LNCaP clone FGC (cell line): ENCODE measurements at regions not wholly inside any gene's neighbourhood (a gene's known extent, or its start where the extent isn't known, plus 50 kb on each side); places are given as distances from the start of the nearest gene placed in this dataset.

Source experiments
- DNase-seq: peaks from one replicate; pipeline ENCODE4 v3.0.0-alpha.2; 2011; ENCODE audit warnings: low read depth
- H3K4me3 ChIP-seq: 2 replicates; pipeline ENCODE4 v1.5.1; 2011; ENCODE audit warnings: mild to moderate bottlenecking, low read depth, low read length, control low read depth
- CTCF ChIP-seq: IDR thresholded peaks from 2 replicates; pipeline ENCODE4 v1.5.1; 2012; ENCODE audit warnings: mild to moderate bottlenecking; ENCODE audit not compliant: control insufficient read depth, insufficient read depth; ENCODE audit errors: extremely low read depth

DNA sequence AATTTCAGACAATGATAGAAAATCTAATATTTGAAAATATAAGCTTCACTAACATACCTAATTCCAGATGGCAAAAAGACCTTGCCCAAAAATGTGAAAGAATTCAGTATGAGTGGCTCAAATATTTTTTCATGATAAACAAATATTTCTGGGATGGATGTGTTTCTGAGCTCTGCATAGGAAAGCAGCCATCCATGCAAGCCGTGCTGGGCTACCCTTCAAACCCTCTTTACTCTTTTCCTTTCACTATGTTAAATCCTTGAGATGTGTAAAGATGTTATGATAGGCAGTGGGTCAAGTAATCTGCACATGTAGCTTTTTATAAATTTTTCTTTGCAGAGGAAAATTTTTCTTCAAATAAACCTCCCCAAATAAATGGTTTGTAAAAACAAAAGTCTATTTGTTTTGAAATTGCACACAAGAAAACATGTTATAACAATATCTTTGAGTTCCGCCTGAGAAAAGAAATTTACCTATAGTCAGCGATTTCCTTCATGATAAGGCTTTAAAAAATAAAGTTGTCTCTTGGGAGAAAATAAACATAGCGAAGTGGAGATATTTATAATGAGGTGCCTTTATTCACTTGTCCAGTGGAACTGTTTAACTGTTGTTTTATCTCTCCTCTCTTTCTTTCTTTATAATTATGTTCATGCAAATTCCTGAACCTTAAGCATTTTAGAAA lies 154.3 kb upstream of the PITX1 start:
- H3K4me3 ChIP-seq: peak overlapping the region; percentile 30
- DNase-seq: peak; percentile 46
- no peak for TF ChIP-seq CTCF

GRCh38 chr5:135186662-135187522 lies 152.9 kb upstream of the PITX1 start:
- TF ChIP-seq CTCF: peak; percentile 42; the same call in 1 of the 2 replicates
- H3K4me3 ChIP-seq: no peak overlapping the region
- DNase-seq: peak; percentile 56

GRCh38 chr5:135185481-135186065 lies 151.5 kb upstream of the PITX1 start:
- DNase-seq: no peak
- TF ChIP-seq CTCF: no peak
- no peak overlapping the region for H3K4me3 ChIP-seq

GRCh38 chr5:135184646-135185045 lies 150.6 kb upstream of the PITX1 start:
- no peak overlapping the region for H3K4me3 ChIP-seq
- TF ChIP-seq CTCF: no peak
- no peak for DNase-seq

GRCh38 chr5:135183464-135183863 lies 149.4 kb upstream of the PITX1 start:
- no peak for TF ChIP-seq CTCF
- no peak overlapping the region for H3K4me3 ChIP-seq
- DNase-seq: no peak

DNA sequence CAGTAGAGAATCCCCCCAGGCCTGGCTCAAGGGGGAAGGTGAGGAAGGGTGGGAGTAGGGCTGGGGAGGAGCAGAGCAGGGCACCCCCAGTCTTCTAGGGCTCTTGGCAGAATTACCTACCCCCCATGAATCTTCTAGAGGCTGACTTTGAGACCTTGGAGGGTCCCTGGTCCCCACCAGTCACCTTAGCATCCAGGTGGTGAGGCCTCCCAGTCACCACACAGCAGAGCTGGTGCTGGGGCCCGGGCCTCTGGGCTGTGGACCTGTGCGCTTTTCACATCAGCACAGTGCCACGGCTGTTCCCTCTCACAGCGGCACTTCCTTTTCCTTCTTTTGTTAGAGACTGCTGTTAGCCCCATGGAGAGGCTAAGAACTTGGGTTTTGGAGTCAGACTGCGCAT lies 148.6 kb upstream of the PITX1 start:
- no peak overlapping the region for H3K4me3 ChIP-seq
- no peak for DNase-seq
- no peak for TF ChIP-seq CTCF

DNA sequence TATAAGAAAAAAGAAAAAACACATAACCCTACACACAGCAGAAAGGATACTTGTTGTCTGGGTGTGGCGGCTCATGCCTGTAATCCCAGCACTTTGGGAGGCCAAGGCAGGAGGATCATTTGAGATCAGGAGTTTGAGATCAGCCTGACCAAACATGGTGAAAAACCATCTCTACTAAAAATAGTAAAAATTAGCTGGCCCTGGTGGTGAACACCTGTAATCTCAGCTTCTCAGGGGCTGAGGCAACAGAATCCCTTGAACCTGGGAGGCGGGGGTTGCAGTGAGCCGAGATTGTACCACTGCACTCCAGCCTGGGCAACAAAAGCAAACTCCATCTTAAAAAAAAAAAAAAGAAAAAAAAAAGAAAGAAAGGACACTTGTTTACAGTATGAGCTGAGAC lies 147.6 kb upstream of the PITX1 start:
- no peak for TF ChIP-seq CTCF

More for the DNA sequence above, 147.6 kb upstream of the PITX1 start:
- no peak for DNase-seq
- no peak overlapping the region for H3K4me3 ChIP-seq
